Astrocyte (in vitro differentiated cells and primary cell): ENCODE measurements at regions not wholly inside any gene's neighbourhood (a gene's known extent, or its start where the extent isn't known, plus 50 kb on each side); places are given as distances from the start of the nearest gene placed in this dataset.

Source experiments
- DNase-seq: peaks from one replicate; pipeline ENCODE4 v3.0.0-alpha.2; 2010; ENCODE audit warnings: low read depth
- FAIRE-seq: peaks from 2 replicates; lab custom pipeline; 2011; peaks lifted over from hg19 to GRCh38; lab: Jason Lieb, UNC
- H2AFZ ChIP-seq: 2 replicates; pipeline ENCODE4 v1.6.0; 2012; ENCODE audit warnings: low read depth, low read length, inconsistent platforms
- H3K27ac ChIP-seq: 2 replicates; pipeline ENCODE4 v1.5.1; 2011; ENCODE audit warnings: low read depth, low read length, inconsistent platforms
- H3K27me3 ChIP-seq: 2 replicates; pipeline ENCODE4 v1.6.0; 2011; ENCODE audit warnings: low read length, inconsistent platforms; ENCODE audit not compliant: insufficient read depth
- H3K36me3 ChIP-seq: 2 replicates; pipeline ENCODE4 v1.5.1; 2011; ENCODE audit warnings: low read length, inconsistent platforms; ENCODE audit not compliant: insufficient read depth
- H3K4me1 ChIP-seq: 2 replicates; pipeline ENCODE4 v1.5.1; 2011; ENCODE audit warnings: low read length, inconsistent platforms; ENCODE audit not compliant: insufficient read depth
- H3K4me2 ChIP-seq: 2 replicates; pipeline ENCODE4 v1.6.0; 2012; ENCODE audit warnings: low read length, inconsistent platforms
- H3K4me3 ChIP-seq: 2 replicates; pipeline ENCODE4 v1.5.1; 2011; ENCODE audit warnings: low read depth, mild to moderate bottlenecking, low read length, inconsistent platforms; ENCODE audit not compliant: insufficient read depth
- H3K79me2 ChIP-seq: 2 replicates; pipeline ENCODE4 v1.6.0; 2012; ENCODE audit warnings: mild to moderate bottlenecking, low read length, inconsistent platforms; ENCODE audit not compliant: insufficient read depth
- H3K9ac ChIP-seq: 2 replicates; pipeline ENCODE4 v1.6.0; 2012; ENCODE audit warnings: mild to moderate bottlenecking, low read length, inconsistent platforms
- H3K9me3 ChIP-seq: 2 replicates; pipeline ENCODE4 v1.5.1; 2012; ENCODE audit warnings: low read depth, mild to moderate bottlenecking, low read length, inconsistent platforms; ENCODE audit not compliant: insufficient read depth
- H4K20me1 ChIP-seq: 2 replicates; pipeline ENCODE4 v1.6.0; 2012; ENCODE audit warnings: low read length, inconsistent platforms; ENCODE audit not compliant: insufficient read depth
- H3K27ac Mint-ChIP-seq: one replicate; pipeline ENCODE4 v1.8.0; 2021; ENCODE audit warnings: mild to moderate bottlenecking, mixed read lengths; ENCODE audit not compliant: unreplicated experiment
- H3K27me3 Mint-ChIP-seq: one replicate; pipeline ENCODE4 v1.8.0; 2021; ENCODE audit warnings: low read depth, mixed read lengths; ENCODE audit not compliant: unreplicated experiment
- H3K36me3 Mint-ChIP-seq: one replicate; pipeline ENCODE4 v1.8.0; 2021; ENCODE audit warnings: low read depth, mixed read lengths; ENCODE audit not compliant: unreplicated experiment
- H3K4me1 Mint-ChIP-seq: one replicate; pipeline ENCODE4 v1.8.0; 2021; ENCODE audit warnings: low read depth, mixed read lengths; ENCODE audit not compliant: unreplicated experiment
- H3K4me3 Mint-ChIP-seq: one replicate; pipeline ENCODE4 v1.8.0; 2021; ENCODE audit warnings: mild to moderate bottlenecking, moderate library complexity, mixed read lengths; ENCODE audit not compliant: unreplicated experiment
- H3K9me3 Mint-ChIP-seq: one replicate; pipeline ENCODE4 v1.8.0; 2021; ENCODE audit warnings: mild to moderate bottlenecking, mixed read lengths; ENCODE audit not compliant: unreplicated experiment
- CTCF ChIP-seq: IDR thresholded peaks from 2 replicates; pipeline ENCODE4 v1.5.1; 2011; ENCODE audit warnings: low read depth, mild to moderate bottlenecking, inconsistent platforms, low read length, moderate library complexity; ENCODE audit not compliant: insufficient read depth
- EZH2 ChIP-seq: IDR thresholded peaks from 2 replicates; pipeline ENCODE4 v1.6.1; 2012; ENCODE audit warnings: mild to moderate bottlenecking, low read length, inconsistent platforms; ENCODE audit not compliant: insufficient read depth

GRCh38 chr17:33889766-33890165 is 365.3 kb upstream of the CCL2 start:
- Histone ChIP-seq H3K9me3 (peaks cover 3% of the 10 kb centered on the region), H3K79me2 (no peaks in the 10 kb centered on the region), H3K4me1 (peaks cover 5% of the 10 kb centered on the region), H2AFZ (no peak overlapping the region), H3K4me3 (no peak overlapping the region), H3K4me2 (no peak overlapping the region), H4K20me1 (no peaks in the 10 kb centered on the region), H3K36me3 (no peaks in the 10 kb centered on the region), H3K27ac (no peak overlapping the region), H3K9ac (no peak overlapping the region), H3K27me3 (no peaks in the 10 kb centered on the region)
- no peaks in the 10 kb centered on the region for H3K36me3 Mint-ChIP-seq
- no peak for DNase-seq
- no peak for FAIRE-seq
- peaks cover 3% of the 10 kb centered on the region for H3K4me1 Mint-ChIP-seq
- no peak for TF ChIP-seq CTCF
- no peak for TF ChIP-seq EZH2
- H3K27ac Mint-ChIP-seq, result no peak overlapping the region
- no peak overlapping the region for H3K4me3 Mint-ChIP-seq
- peaks cover 11% of the 10 kb centered on the region for H3K27me3 Mint-ChIP-seq
- H3K9me3 Mint-ChIP-seq, result peaks cover 2% of the 10 kb centered on the region

GRCh38 chr17:33892717-33893591 is 362.1 kb upstream of the CCL2 start:
- TF ChIP-seq EZH2 (no peak), CTCF (no peak)
- Histone ChIP-seq H3K4me3 (no peak overlapping the region), H2AFZ (no peak overlapping the region), H3K36me3 (no peaks in the 10 kb centered on the region), H3K9me3 (no peaks in the 10 kb centered on the region), H4K20me1 (no peaks in the 10 kb centered on the region), H3K79me2 (no peaks in the 10 kb centered on the region), H3K4me1 (peaks cover 5% of the 10 kb centered on the region), H3K27ac (no peak overlapping the region), H3K4me2 (no peak overlapping the region), H3K27me3 (no peaks in the 10 kb centered on the region), H3K9ac (no peak overlapping the region)
- FAIRE-seq (no peak), DNase-seq (no peak)
- peaks cover 3% of the 10 kb centered on the region for H3K4me1 Mint-ChIP-seq
- H3K27me3 Mint-ChIP-seq, result peaks cover 10% of the 10 kb centered on the region
- H3K36me3 Mint-ChIP-seq, result no peaks in the 10 kb centered on the region
- no peak overlapping the region for H3K4me3 Mint-ChIP-seq
- no peak overlapping the region for H3K27ac Mint-ChIP-seq
- no peaks in the 10 kb centered on the region for H3K9me3 Mint-ChIP-seq

GRCh38 chr17:33895491-33895890 is 359.6 kb upstream of the CCL2 start:
- no peak overlapping the region for H2AFZ ChIP-seq
- no peak overlapping the region for H3K27ac ChIP-seq
- no peaks in the 10 kb centered on the region for H3K36me3 ChIP-seq
- FAIRE-seq (no peak), DNase-seq (no peak)
- TF ChIP-seq CTCF (no peak), EZH2 (no peak)
- H3K27ac Mint-ChIP-seq, result no peak overlapping the region
- H3K4me3 Mint-ChIP-seq, result no peak overlapping the region
- H3K4me1 Mint-ChIP-seq, result no peaks in the 10 kb centered on the region
- no peaks in the 10 kb centered on the region for H3K79me2 ChIP-seq
- H3K36me3 Mint-ChIP-seq, result no peaks in the 10 kb centered on the region
- no peaks in the 10 kb centered on the region for H3K4me1 ChIP-seq
- H3K4me2 ChIP-seq, result no peak overlapping the region
- H4K20me1 ChIP-seq, result no peaks in the 10 kb centered on the region
- no peaks in the 10 kb centered on the region for H3K9me3 Mint-ChIP-seq
- H3K9ac ChIP-seq, result no peak overlapping the region
- peaks cover 10% of the 10 kb centered on the region for H3K27me3 Mint-ChIP-seq
- H3K9me3 ChIP-seq, result no peaks in the 10 kb centered on the region
- H3K27me3 ChIP-seq, result no peaks in the 10 kb centered on the region
- H3K4me3 ChIP-seq, result no peak overlapping the region
